ENCODE measurements at regions not wholly inside any gene's neighbourhood (a gene's known extent, or its start where the extent isn't known, plus 50 kb on each side); places are given as distances from the start of the nearest gene placed in this dataset.
"Not testable (repeated sequence)": the region's sequence is repeated elsewhere in the genome, so short reads cannot be mapped to it uniquely, and the experiment has no call there.

GRCh38 chr20:48375804-48376203 lies 452.0 kb downstream of the PREX1 start:
- DNase-seq: no peak

- no peak for DNase-seq
Observed at GRCh38 chr20:48374991-48375595, 452.7 kb downstream of the PREX1 start.

- not testable (repeated sequence) for DNase-seq
Observed at GRCh38 chr20:48374031-48374907, 453.5 kb downstream of the PREX1 start.

- no peak for DNase-seq
Observed at GRCh38 chr20:48373555-48373934, 454.3 kb downstream of the PREX1 start.

GRCh38 chr20:48372851-48373554 lies 454.8 kb downstream of the PREX1 start:
- not testable (repeated sequence) for DNase-seq

- DNase-seq: no peak
Observed at GRCh38 chr20:48371211-48371610, 456.6 kb downstream of the PREX1 start.

- DNase-seq: not testable (repeated sequence)
Observed at GRCh38 chr20:48368580-48369021, 459.2 kb downstream of the PREX1 start.

- not testable (repeated sequence) for DNase-seq
Observed at GRCh38 chr20:48367541-48368358, 460.0 kb downstream of the PREX1 start.

GRCh38 chr20:48366230-48366629 lies 461.6 kb downstream of the PREX1 start:
- DNase-seq: no peak

GRCh38 chr20:48364688-48365421 lies 462.9 kb downstream of the PREX1 start:
- DNase-seq: no peak

- DNase-seq: no peak
Observed at GRCh38 chr20:48364055-48364454, 463.7 kb downstream of the PREX1 start.

- no peak for DNase-seq
Observed at GRCh38 chr20:48360342-48360975, 467.3 kb downstream of the PREX1 start.

GRCh38 chr20:48359692-48360341 lies 468.0 kb downstream of the PREX1 start:
- DNase-seq: no peak

- not testable (repeated sequence) for DNase-seq
Observed at GRCh38 chr20:48359055-48359390, 468.8 kb downstream of the PREX1 start.

- no peak for DNase-seq
Observed at GRCh38 chr20:48358176-48359054, 469.4 kb downstream of the PREX1 start.

- no peak for DNase-seq
Observed at GRCh38 chr20:48357714-48358113, 470.1 kb downstream of the PREX1 start.

- no peak for DNase-seq
Observed at GRCh38 chr20:48354903-48355302, 472.9 kb downstream of the PREX1 start.

- DNase-seq: no peak
Observed at GRCh38 chr20:48354320-48354876, 473.4 kb downstream of the PREX1 start.

- no peak for DNase-seq
Observed at GRCh38 chr20:48352628-48353027, 475.2 kb downstream of the PREX1 start.

- DNase-seq: no peak
Observed at GRCh38 chr20:48352042-48352441, 475.8 kb downstream of the PREX1 start.
